GM23338 (cell line): ENCODE measurements at regions not wholly inside any gene's neighbourhood (a gene's known extent, or its start where the extent isn't known, plus 50 kb on each side); places are given as distances from the start of the nearest gene placed in this dataset.

Source experiments
- ATAC-seq: fragments of 200-7000 bp; cut with Tn5 transposase; 3 replicates; pipeline ENCODE4 v1.9.1; 2020
- DNase-seq: peaks from one replicate; pipeline ENCODE4 v3.0.0-alpha.2; 2015; ENCODE audit warnings: low spot score
- H2AFZ ChIP-seq: fragments of 200-600 bp; sonication (generic); 2 replicates; pipeline ENCODE4 v1.8.0; 2016; ENCODE audit warnings: antibody characterized with exemption, mild to moderate bottlenecking, moderate library complexity
- H3F3A ChIP-seq: fragments of 200-600 bp; sonication (generic); replicated peaks from 2 replicates; pipeline ENCODE4 v1.8.0; 2017; ENCODE audit warnings: antibody characterized with exemption, mixed run types, low read depth
- H3K27ac ChIP-seq: fragments of 200-600 bp; sonication (generic); 2 replicates; pipeline ENCODE4 v1.6.1; 2016; ENCODE audit warnings: low read depth
- H3K27me3 ChIP-seq: fragments of 200-600 bp; sonication (generic); 2 replicates; pipeline ENCODE4 v1.8.0; 2016; ENCODE audit warnings: mild to moderate bottlenecking, mixed run types, moderate library complexity; ENCODE audit not compliant: insufficient read depth
- H3K36me3 ChIP-seq: fragments of 200-600 bp; sonication (generic); 2 replicates; pipeline ENCODE4 v1.8.0; 2016; ENCODE audit warnings: mild to moderate bottlenecking; ENCODE audit not compliant: insufficient read depth
- H3K4me1 ChIP-seq: fragments of 200-600 bp; sonication (generic); 2 replicates; pipeline ENCODE4 v1.8.0; 2016; ENCODE audit warnings: mild to moderate bottlenecking, moderate library complexity; ENCODE audit not compliant: insufficient read depth
- H3K4me2 ChIP-seq: fragments of 200-600 bp; sonication (generic); 2 replicates; pipeline ENCODE4 v1.7.1; 2017; ENCODE audit warnings: mixed run types
- H3K4me3 ChIP-seq: fragments of 200-600 bp; sonication (generic); 2 replicates; pipeline ENCODE4 v1.6.1; 2016; ENCODE audit warnings: mixed run types
- H3K79me2 ChIP-seq: fragments of 200-600 bp; sonication (generic); replicated peaks from 2 replicates; pipeline ENCODE4 v1.8.0; 2017; ENCODE audit warnings: mild to moderate bottlenecking; ENCODE audit not compliant: insufficient read depth
- H3K9me2 ChIP-seq: fragments of 200-600 bp; sonication (generic); 2 replicates; pipeline ENCODE4 v1.8.0; 2017; ENCODE audit not compliant: insufficient read depth
- H4K20me1 ChIP-seq: fragments of 200-600 bp; sonication (generic); replicated peaks from 2 replicates; pipeline ENCODE4 v1.8.0; 2017; ENCODE audit warnings: mild to moderate bottlenecking; ENCODE audit not compliant: insufficient read depth
- H3K27ac Mint-ChIP-seq: 2 replicates; pipeline ENCODE4 v1.8.0; 2020; ENCODE audit warnings: inconsistent platforms, mild to moderate bottlenecking, moderate library complexity, mixed read lengths
- H3K27me3 Mint-ChIP-seq: 3 replicates; pipeline ENCODE4 v1.8.0; 2022; ENCODE audit warnings: low read depth, mild to moderate bottlenecking, moderate library complexity, mixed read lengths, inconsistent platforms; ENCODE audit not compliant: insufficient read depth, poor library complexity
- H3K36me3 Mint-ChIP-seq: 3 replicates; pipeline ENCODE4 v1.8.0; 2021; ENCODE audit warnings: low read depth, mild to moderate bottlenecking, inconsistent platforms, moderate library complexity, mixed read lengths
- H3K4me1 Mint-ChIP-seq: 3 replicates; pipeline ENCODE4 v1.8.0; 2020; ENCODE audit warnings: mild to moderate bottlenecking, inconsistent platforms, mixed read lengths
- H3K4me3 Mint-ChIP-seq: 3 replicates; pipeline ENCODE4 v1.8.0; 2021; ENCODE audit warnings: moderate library complexity, mild to moderate bottlenecking, inconsistent platforms, mixed read lengths
- H3K9me3 Mint-ChIP-seq: 3 replicates; pipeline ENCODE4 v1.8.0; 2020; ENCODE audit warnings: moderate library complexity, mild to moderate bottlenecking, inconsistent platforms, mixed read lengths
- CREB1 ChIP-seq: fragments of 250-450 bp; sonication (Bioruptor Pico); IDR thresholded peaks from 2 replicates; pipeline ENCODE4 v1.5.0; 2020; ENCODE audit warnings: low read depth, mild to moderate bottlenecking, moderate library complexity
- CTCF ChIP-seq, 2 experiments: fragments of 200-600 bp in 1 of 2; sonication (generic) in 1 of 2; conservative IDR thresholded peaks; 2 replicates each; pipeline versions ENCODE4 v1.5.1 to v1.6.1; 2016 to 2017; ENCODE audit warnings: antibody characterized with exemption in 2 of 2, low read depth in 2 of 2, mild to moderate bottlenecking in 2 of 2, moderate library complexity in 1 of 2
- ETS1 ChIP-seq: IDR thresholded peaks from 2 replicates; pipeline ENCODE4 v1.6.1; 2016; ENCODE audit warnings: antibody characterized with exemption
- EZH2 ChIP-seq: fragments of 200-600 bp; sonication (generic); IDR thresholded peaks from one replicate; pipeline ENCODE4 v1.8.0; 2017; ENCODE audit warnings: antibody characterized with exemption, mild to moderate bottlenecking, low read depth; ENCODE audit not compliant: unreplicated experiment
- EZH2phosphoT487 ChIP-seq: fragments of 200-600 bp; sonication (generic); IDR thresholded peaks from one replicate; pipeline ENCODE4 v1.8.1; 2018; ENCODE audit warnings: antibody characterized with exemption; ENCODE audit not compliant: unreplicated experiment
- JUNB ChIP-seq: IDR thresholded peaks from one replicate; pipeline ENCODE4 v1.6.1; 2016; ENCODE audit warnings: antibody characterized with exemption; ENCODE audit not compliant: unreplicated experiment
- REST ChIP-seq: IDR thresholded peaks from one replicate; pipeline ENCODE4 v1.6.1; 2018; ENCODE audit warnings: antibody characterized with exemption; ENCODE audit not compliant: unreplicated experiment
- STAT1 ChIP-seq: IDR thresholded peaks from one replicate; pipeline ENCODE4 v1.6.1; 2016; ENCODE audit warnings: antibody characterized with exemption; ENCODE audit not compliant: unreplicated experiment
- ZNF331 ChIP-seq: fragments of 250-450 bp; sonication (Bioruptor Pico); IDR thresholded peaks from 2 replicates; pipeline ENCODE4 v1.5.0; 2020; ENCODE audit warnings: low read depth, mild to moderate bottlenecking, moderate library complexity
- ZNF462 ChIP-seq: fragments of 250-450 bp; sonication (Bioruptor Pico); IDR thresholded peaks from 2 replicates; pipeline ENCODE4 v1.5.0; 2020; ENCODE audit warnings: mild to moderate bottlenecking, moderate library complexity

- Histone ChIP-seq H3K27ac (no peak overlapping the region), H3K4me3 (no peak overlapping the region), H3K4me1 (0 out of 2 replicates have a peak, but pooled peaks cover 10% of the 10 kb centered on the region), H3K9me2 (peaks cover 18% of the 10 kb centered on the region), H3K4me2 (peak overlapping the region; percentile 38; the same call in 1 of the 2 replicates), H2AFZ (no peak overlapping the region), H3K27me3 (no peaks in the 10 kb centered on the region), H4K20me1 (no peaks in the 10 kb centered on the region), H3K79me2 (no peaks in the 10 kb centered on the region), H3K36me3 (no peaks in the 10 kb centered on the region), H3F3A (no peaks in the 10 kb centered on the region)
- peak; percentile 26 for DNase-seq
- Mint-ChIP-seq H3K36me3 (no peaks in the 10 kb centered on the region; the same call in 2 of the 3 replicates), H3K4me3 (no peak overlapping the region), H3K27me3 (peaks cover 6% of the 10 kb centered on the region), H3K9me3 (no peaks in the 10 kb centered on the region; the same call in 1 of the 3 replicates), H3K27ac (no peak overlapping the region), H3K4me1 (peaks cover 31% of the 10 kb centered on the region)
- ATAC-seq, result peak; percentile 36; the same call in 1 of the 3 replicates
- no peak for TF ChIP-seq ZNF462 (CRISPR knock-in tag)
- TF ChIP-seq CREB1 (CRISPR knock-in tag), result no peak
- TF ChIP-seq ETS1, result no peak
- no peak for TF ChIP-seq EZH2phosphoT487
- TF ChIP-seq REST, result no peak
- no peak for TF ChIP-seq EZH2
- no peak for TF ChIP-seq CTCF (conservative IDR thresholded peaks at IDR 0.05; ENCODE audit: low read depth in 2 of 2)
- TF ChIP-seq JUNB, result no peak
- no peak for TF ChIP-seq ZNF331 (CRISPR knock-in tag)
- TF ChIP-seq STAT1, result no peak
These were observed 333.4 kb upstream of the TBX3 start for GRCh38 chr12:115017346-115017745.
